PC-3 (cell line): ENCODE measurements at regions not wholly inside any gene's neighbourhood (a gene's known extent, or its start where the extent isn't known, plus 50 kb on each side); places are given as distances from the start of the nearest gene placed in this dataset.
"Not testable (repeated sequence)": the region's sequence is repeated elsewhere in the genome, so short reads cannot be mapped to it uniquely, and the experiment has no call there.

Experiments
- CTCF ChIP-seq: fragments of 300-600 bp; sonication (generic); conservative IDR thresholded peaks from 2 replicates; pipeline ENCODE4 v1.5.1; 2017; ENCODE audit warnings: antibody characterized with exemption, low read depth, mild to moderate bottlenecking, low read length
- EZH2 ChIP-seq: fragments of 300-600 bp; sonication (generic); IDR thresholded peaks from one replicate; pipeline ENCODE4 v1.6.1; 2017; ENCODE audit warnings: antibody characterized with exemption, mild to moderate bottlenecking, low read length; ENCODE audit not compliant: unreplicated experiment
- EZH2phosphoT487 ChIP-seq: fragments of 300-600 bp; sonication (generic); IDR thresholded peaks from 2 replicates; pipeline ENCODE4 v1.6.1; 2018; ENCODE audit warnings: mild to moderate bottlenecking, antibody characterized with exemption, low read length, borderline replicate concordance

- TF ChIP-seq CTCF, EZH2phosphoT487, EZH2: not testable (repeated sequence)
Observed at GRCh38 chr3:171519423-171519822, 59.2 kb upstream of the TNIK start.
